Omental fat pad (tissue), 3 donors: ENCODE measurements at regions not wholly inside any gene's neighbourhood (a gene's known extent, or its start where the extent isn't known, plus 50 kb on each side); places are given as distances from the start of the nearest gene placed in this dataset.

Experiments used
- ATAC-seq: fragments of 150-250 bp; one replicate; pipeline ENCODE4 v1.9.1; 2016; ENCODE audit warnings: mild to moderate bottlenecking, moderate library complexity; ENCODE audit not compliant: low FRiP score
- DNase-seq: peaks from one replicate; pipeline ENCODE4 v3.0.0-alpha.2; 2019; ENCODE audit warnings: low spot score
- CTCF ChIP-seq, 3 donors: fragments of 450-650 bp; IDR thresholded peaks; one replicate each; pipeline ENCODE4 v1.5.1; 2016 to 2017; ENCODE audit warnings: antibody characterized with exemption in 3 of 3, mild to moderate bottlenecking in 3 of 3, moderate library complexity in 2 of 3

DNA sequence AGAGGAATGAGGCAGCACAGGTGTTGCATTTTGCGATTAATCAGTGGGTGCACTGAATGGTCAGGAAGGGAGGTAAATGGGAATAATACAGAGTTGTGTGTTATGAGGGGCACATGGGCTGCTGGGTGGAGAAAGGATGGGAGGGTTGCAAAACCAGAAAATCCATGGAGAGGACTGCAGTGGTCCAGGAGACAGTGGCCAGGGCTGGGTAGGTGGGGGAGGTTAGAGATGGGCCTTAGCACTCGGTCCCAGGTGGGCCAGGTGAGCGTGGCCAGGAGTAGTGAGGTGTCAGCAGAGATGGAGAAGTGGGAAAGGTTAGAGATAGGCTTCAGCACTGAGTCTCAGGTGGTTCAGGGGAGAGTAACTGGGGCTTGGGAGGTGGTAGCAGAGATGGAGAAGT, 399.1 kb upstream of the LARGE1 start:
- TF ChIP-seq CTCF (IDR thresholded peaks at IDR 0.05), result no peak
- DNase-seq (no peak), ATAC-seq (no peak)

GRCh38 chr22:34324763-34325162, 404.5 kb upstream of the LARGE1 start:
- DNase-seq (no peak), ATAC-seq (no peak)
- no peak for TF ChIP-seq CTCF (IDR thresholded peaks at IDR 0.05)

DNA sequence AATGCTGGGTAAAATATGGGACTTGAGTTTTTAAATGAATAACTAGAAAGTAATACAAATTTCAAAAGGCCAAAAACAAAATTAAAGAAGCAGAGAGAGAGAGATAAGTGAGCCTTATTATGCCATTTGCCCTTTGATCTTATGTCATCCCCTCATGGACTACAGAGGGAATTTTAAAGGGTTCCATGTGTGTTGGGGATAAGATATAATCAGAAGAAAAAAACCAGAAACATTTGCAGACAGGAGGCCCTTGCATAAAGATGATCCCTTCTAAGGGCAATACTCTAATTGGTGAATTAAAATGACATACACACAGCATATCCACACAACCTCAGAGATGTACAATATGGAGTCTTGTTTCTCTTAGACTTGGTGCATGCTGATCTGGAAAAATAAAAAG, 406.6 kb upstream of the LARGE1 start:
- ATAC-seq (no peak), DNase-seq (no peak)
- no peak for TF ChIP-seq CTCF (IDR thresholded peaks at IDR 0.05)

GRCh38 chr22:34330432-34330831, 410.2 kb upstream of the LARGE1 start:
- TF ChIP-seq CTCF (IDR thresholded peaks at IDR 0.05), result no peak
- no peak for ATAC-seq
- no peak for DNase-seq

- DNase-seq (no peak), ATAC-seq (no peak)
- TF ChIP-seq CTCF (IDR thresholded peaks at IDR 0.05), result no peak
Observed at GRCh38 chr22:34333285-34333684, 413.0 kb upstream of the LARGE1 start.

GRCh38 chr22:34334893-34335292, 414.6 kb upstream of the LARGE1 start:
- no peak for TF ChIP-seq CTCF (IDR thresholded peaks at IDR 0.05)
- DNase-seq (no peak), ATAC-seq (no peak)

GRCh38 chr22:34344702-34345101, 424.4 kb upstream of the LARGE1 start:
- DNase-seq (no peak), ATAC-seq (no peak)
- TF ChIP-seq CTCF (IDR thresholded peaks at IDR 0.05), result no peak
